ENCODE measurements at regions not wholly inside any gene's neighbourhood (a gene's known extent, or its start where the extent isn't known, plus 50 kb on each side); places are given as distances from the start of the nearest gene placed in this dataset.

- TF ChIP-seq CTCF (IDR thresholded peaks at IDR 0.05), result no peak
- no peak for TF ChIP-seq POLR2A (IDR thresholded peaks at IDR 0.05)
Observed at GRCh38 chr1:5291889-5292288, 637.5 kb downstream of the AJAP1 start.

Data from body of pancreas (tissue), 4 donors.